ENCODE measurements at regions not wholly inside any gene's neighbourhood (a gene's known extent, or its start where the extent isn't known, plus 50 kb on each side); places are given as distances from the start of the nearest gene placed in this dataset.

- ATAC-seq (no peak), DNase-seq (ENCODE audit: low spot score) (no peak), FAIRE-seq (no peak)
- H3K27ac ChIP-seq (ENCODE audit: extremely low read length, insufficient read depth, low read length) = no peak overlapping the region
- H3K9ac ChIP-seq (ENCODE audit: insufficient read depth, low read depth, low read length) = no peak overlapping the region
- H3K9me3 ChIP-seq (ENCODE audit: low read length) = no peaks in the 10 kb centered on the region
- H4K20me1 ChIP-seq (ENCODE audit: insufficient read depth, low read length) = no peaks in the 10 kb centered on the region
- no peaks in the 10 kb centered on the region for H3K27me3 ChIP-seq (ENCODE audit: control insufficient read depth in 1 of 2, insufficient read depth in 2 of 2, low read length in 2 of 2)
- no peak overlapping the region for H2AFZ ChIP-seq (ENCODE audit: low read length)
- TF ChIP-seq POLR2A (IDR thresholded peaks at IDR 0.05; ENCODE audit: insufficient read depth in 1 of 2, low read depth in 2 of 2, low read length in 2 of 2) = no peak
- no peak for TF ChIP-seq AKAP8 (CRISPR knock-in tag; IDR thresholded peaks at IDR 0.05)
- TF ChIP-seq ZFY (CRISPR knock-in tag; IDR thresholded peaks at IDR 0.05) = no peak
- TF ChIP-seq ZNF704 (CRISPR knock-in tag; IDR thresholded peaks at IDR 0.05; ENCODE audit: borderline replicate concordance) = no peak
- peak; percentile 25; the same call in 1 of the 2 replicates for TF ChIP-seq CEBPB (IDR thresholded peaks at IDR 0.05; ENCODE audit: borderline replicate concordance, low read depth, low read length)
- no peak for TF ChIP-seq NFE2L1 (CRISPR knock-in tag; IDR thresholded peaks at IDR 0.05; ENCODE audit: borderline replicate concordance)
- TF ChIP-seq ZNF740 (CRISPR knock-in tag; IDR thresholded peaks at IDR 0.05) = no peak
- TF ChIP-seq DZIP1 (CRISPR knock-in tag; IDR thresholded peaks at IDR 0.05) = no peak
- TF ChIP-seq NCOA2 (CRISPR knock-in tag; IDR thresholded peaks at IDR 0.05) = no peak
- CTCF ChIA-PET (ENCODE audit: low intra/inter-chr PET ratio, low total read pairs) = no interaction called here
- in situ Hi-C loops (cut with HindIII; ENCODE audit: extremely low pct_ligation_motif_present, low pct_unique_long_range_greater_than_20kb) = no loop called here
- no peaks in the 10 kb centered on the region for H3K36me3 ChIP-seq (replicated peaks in 1 of 2; ENCODE audit: control insufficient read depth in 1 of 2, insufficient read depth in 2 of 2, low read length in 2 of 2)
- POLR2A ChIA-PET = no interaction called here
- no peaks in the 10 kb centered on the region for H3K79me2 ChIP-seq (ENCODE audit: insufficient read depth, low read length)
- no TSS peak for BruUV-seq (replicated peaks)
- H3K4me1 ChIP-seq (ENCODE audit: insufficient read depth, low read length) = no peaks in the 10 kb centered on the region
- intact Hi-C loops (cut with micrococcal nuclease; ENCODE audit: unreplicated experiment) = no loop called here
- H3K4me2 ChIP-seq (ENCODE audit: low read depth, low read length) = no peak overlapping the region
- WGBS (ENCODE audit: low lambda C conversion rate) = 44% methylated on average over 4 of the region's 4 CpGs
- H3K4me3 ChIP-seq (replicated peaks in 1 of 3; ENCODE audit: insufficient read depth in 1 of 3, low read depth in 2 of 3, low read length in 3 of 3) = no peak overlapping the region
These were observed 1888.8 kb upstream of the PCDH20 start for GRCh38 chr13:63304497-63304896.
